ENCODE measurements at regions not wholly inside any gene's neighbourhood (a gene's known extent, or its start where the extent isn't known, plus 50 kb on each side); places are given as distances from the start of the nearest gene placed in this dataset.
"Not testable (repeated sequence)": the region's sequence is repeated elsewhere in the genome, so short reads cannot be mapped to it uniquely, and the experiment has no call there.

DNA sequence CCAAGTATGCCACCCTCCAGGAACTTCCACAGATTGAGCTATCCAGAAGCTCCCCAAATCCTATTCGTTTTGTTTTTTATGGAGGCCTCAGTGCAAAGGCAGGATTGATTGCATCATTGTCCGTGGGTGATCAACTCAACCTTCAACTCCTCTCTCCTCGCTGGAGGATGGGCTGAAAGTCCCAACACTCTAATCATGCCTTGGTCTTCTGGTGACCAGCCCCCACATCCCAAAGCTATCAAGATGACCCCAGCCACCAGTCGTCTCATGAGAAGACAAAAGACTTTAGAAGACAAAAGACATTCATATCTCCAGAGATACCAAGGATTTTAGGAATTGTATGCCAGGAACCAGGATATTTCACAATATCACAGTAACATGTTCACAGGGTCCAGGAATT lies 441.6 kb upstream of the WWC1 start:
- no peak overlapping the region for H3K27ac ChIP-seq
- no peak for TF ChIP-seq CTCF (conservative IDR thresholded peaks at IDR 0.05)

GRCh38 chr5:167850911-167851310 lies 440.5 kb upstream of the WWC1 start:
- no peak overlapping the region for H3K27ac ChIP-seq
- TF ChIP-seq CTCF (conservative IDR thresholded peaks at IDR 0.05): no peak

DNA sequence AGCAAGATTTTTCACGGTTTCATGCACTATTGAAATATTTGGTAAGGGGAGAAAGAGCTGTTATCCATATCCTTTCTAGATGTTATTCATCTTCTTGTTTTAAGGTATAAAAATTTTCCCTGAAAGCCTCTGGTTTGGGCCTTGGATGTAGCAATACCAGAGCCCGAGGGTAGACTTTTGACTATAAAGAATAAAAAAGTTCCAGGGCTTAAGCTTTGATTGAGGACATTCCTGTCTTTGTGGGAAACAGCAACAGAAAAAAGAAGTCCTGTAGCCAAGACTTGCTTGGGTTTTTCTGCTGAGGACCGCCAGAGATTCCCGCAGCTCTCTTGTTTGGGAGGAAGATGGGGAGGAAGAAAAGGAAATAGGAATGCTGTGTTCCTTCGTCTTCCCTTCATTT lies 440.0 kb upstream of the WWC1 start:
- no peak for TF ChIP-seq CTCF (conservative IDR thresholded peaks at IDR 0.05)
- H3K27ac ChIP-seq: no peak overlapping the region

DNA sequence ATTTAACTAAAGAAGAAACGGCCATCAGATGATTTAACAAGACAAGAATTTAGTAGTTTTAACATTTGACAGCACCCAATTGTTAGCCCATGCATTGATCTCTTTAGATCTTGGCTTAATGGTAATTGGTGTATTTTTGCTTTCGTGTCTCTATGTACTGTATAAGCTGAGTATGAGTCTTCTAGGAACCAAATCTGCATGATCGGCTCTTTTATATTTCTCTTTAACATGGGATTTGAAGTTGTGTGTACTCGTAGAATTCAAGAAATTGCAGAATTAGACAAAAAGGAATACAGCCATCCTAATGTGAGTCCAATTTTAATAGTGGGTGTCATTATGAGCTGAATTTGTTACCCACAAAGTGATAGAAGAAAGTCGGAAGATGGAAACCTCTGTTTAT lies 438.9 kb upstream of the WWC1 start:
- no peak for TF ChIP-seq CTCF (conservative IDR thresholded peaks at IDR 0.05)
- no peak overlapping the region for H3K27ac ChIP-seq

GRCh38 chr5:167853421-167853820 lies 438.0 kb upstream of the WWC1 start:
- H3K27ac ChIP-seq: no peak overlapping the region
- no peak for TF ChIP-seq CTCF (conservative IDR thresholded peaks at IDR 0.05)

- no peak overlapping the region for H3K27ac ChIP-seq
- no peak for TF ChIP-seq CTCF (conservative IDR thresholded peaks at IDR 0.05)
These were observed 435.6 kb upstream of the WWC1 start for GRCh38 chr5:167855818-167856217.

GRCh38 chr5:167857321-167857720 lies 434.1 kb upstream of the WWC1 start:
- TF ChIP-seq CTCF (conservative IDR thresholded peaks at IDR 0.05): no peak
- no peak overlapping the region for H3K27ac ChIP-seq

GRCh38 chr5:167858186-167858855 lies 433.1 kb upstream of the WWC1 start:
- H3K27ac ChIP-seq: not testable (repeated sequence)
